Retinal pigment epithelial cell (primary cell): ENCODE measurements at regions not wholly inside any gene's neighbourhood (a gene's known extent, or its start where the extent isn't known, plus 50 kb on each side); places are given as distances from the start of the nearest gene placed in this dataset.
"Not testable (repeated sequence)": the region's sequence is repeated elsewhere in the genome, so short reads cannot be mapped to it uniquely, and the experiment has no call there.

Source experiments
- DNase-seq: peaks from one replicate; pipeline ENCODE4 v3.0.0-alpha.2; 2010; ENCODE audit warnings: low read depth
- H3K4me3 ChIP-seq: 2 replicates; pipeline ENCODE4 v1.5.1; 2011; ENCODE audit warnings: mild to moderate bottlenecking, low read length, control low read depth, moderate library complexity

GRCh38 chr16:29094729-29095624 is 110.1 kb downstream of the LAT start:
- DNase-seq, H3K4me3 ChIP-seq: not testable (repeated sequence)

- DNase-seq, H3K4me3 ChIP-seq: not testable (repeated sequence)
These were observed 109.5 kb downstream of the LAT start for GRCh38 chr16:29094325-29094724.

GRCh38 chr16:29089679-29090078 is 104.8 kb downstream of the LAT start:
- not testable (repeated sequence) for H3K4me3 ChIP-seq, DNase-seq

GRCh38 chr16:29087673-29088072 is 102.8 kb downstream of the LAT start:
- H3K4me3 ChIP-seq, DNase-seq: not testable (repeated sequence)

GRCh38 chr16:29081829-29082639 is 97.2 kb downstream of the LAT start:
- H3K4me3 ChIP-seq = peak overlapping the region; percentile 26

DNA sequence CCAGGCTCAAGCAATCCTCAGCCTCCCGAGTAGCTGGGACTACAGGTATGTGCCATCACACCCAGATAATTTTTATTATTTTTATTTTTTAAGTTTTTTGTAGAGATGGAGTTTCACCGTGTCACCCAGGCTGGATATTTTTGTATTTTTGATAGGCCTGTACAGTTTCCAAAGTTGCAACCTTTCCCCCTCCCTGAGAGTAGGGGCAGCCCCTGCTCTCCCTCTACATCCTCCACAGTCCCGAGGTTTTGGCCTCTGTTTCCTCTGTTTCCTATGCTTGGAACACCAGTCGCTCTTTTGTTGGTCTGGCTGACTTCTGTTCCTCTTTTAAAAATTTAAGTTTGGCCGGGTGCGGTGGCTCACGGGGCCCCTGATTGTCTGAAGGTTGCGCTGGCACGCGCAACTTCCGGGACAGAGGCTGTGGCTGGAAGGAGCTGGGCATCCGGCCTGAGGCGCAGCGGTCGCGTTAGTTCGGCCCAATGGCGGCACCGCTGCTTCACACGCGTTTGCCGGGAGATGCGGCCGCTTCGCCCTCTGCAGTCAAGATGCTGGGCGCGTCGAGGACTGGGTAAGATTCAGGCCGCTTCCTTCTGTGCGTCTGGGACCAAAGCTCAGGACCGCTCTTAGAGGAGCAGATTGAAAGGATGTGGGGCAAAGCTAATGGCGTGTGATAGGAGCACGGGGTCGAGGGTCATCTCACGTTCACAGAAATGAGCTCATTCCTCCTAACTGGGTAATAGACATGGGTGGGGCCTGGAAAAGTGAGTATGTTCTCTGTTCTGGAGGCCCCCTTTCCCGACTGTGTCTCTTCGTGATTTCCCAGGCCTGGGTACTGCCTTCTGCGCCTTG is 89.9 kb downstream of the LAT start:
- peak overlapping the region; percentile 26 for H3K4me3 ChIP-seq
- DNase-seq = not testable (repeated sequence)

More at GRCh38 chr16:29081829-29082639, 97.2 kb downstream of the LAT start:
- DNase-seq = not testable (repeated sequence)

- H3K4me3 ChIP-seq, DNase-seq: not testable (repeated sequence)
These were observed 77.4 kb downstream of the LAT start for GRCh38 chr16:29062235-29062634.

GRCh38 chr16:29061467-29061921 is 76.6 kb downstream of the LAT start:
- not testable (repeated sequence) for DNase-seq, H3K4me3 ChIP-seq

GRCh38 chr16:29060022-29060810 is 75.4 kb downstream of the LAT start:
- not testable (repeated sequence) for H3K4me3 ChIP-seq, DNase-seq

- H3K4me3 ChIP-seq, DNase-seq: not testable (repeated sequence)
These were observed 74.7 kb downstream of the LAT start for GRCh38 chr16:29059575-29059974.
